Right atrium auricular region (tissue), 2 donors: ENCODE measurements at regions not wholly inside any gene's neighbourhood (a gene's known extent, or its start where the extent isn't known, plus 50 kb on each side); places are given as distances from the start of the nearest gene placed in this dataset.

Experiments used
- DNase-seq: peaks from one replicate; pipeline ENCODE4 v3.0.0-alpha.2; 2019; ENCODE audit warnings: low spot score
- H3K27ac ChIP-seq, 2 donors: fragments of 200-600 bp; sonication (generic); 1 replicate in 1 of 2; 2 replicates in 1 of 2; pipeline ENCODE4 v1.5.1; 2016 to 2019
- H3K27me3 ChIP-seq, 2 donors: fragments of 200-600 bp; sonication (generic); one replicate each; pipeline versions ENCODE4 v1.5.1 to v1.6.0; 2017 to 2019
- H3K36me3 ChIP-seq: fragments of 200-600 bp; sonication (generic); one replicate; pipeline ENCODE4 v1.5.1; 2016
- H3K4me1 ChIP-seq, 2 donors: fragments of 200-600 bp; sonication (generic); one replicate each; pipeline versions ENCODE4 v1.5.1 to v1.6.0; 2017 to 2019
- H3K4me3 ChIP-seq, 2 donors: fragments of 200-600 bp; sonication (generic); 1 replicate in 1 of 2; 2 replicates in 1 of 2; pipeline ENCODE4 v1.5.1; 2017 to 2019; ENCODE audit warnings: mild to moderate bottlenecking in 1 of 2, moderate library complexity in 1 of 2
- H3K9me3 ChIP-seq, 2 donors: fragments of 200-600 bp; sonication (generic); one replicate each; pipeline ENCODE4 v1.5.1; 2019
- CTCF ChIP-seq, 2 donors: fragments of 200-600 bp; sonication (generic); IDR thresholded peaks; one replicate each; pipeline ENCODE4 v1.5.1; 2019; ENCODE audit warnings: antibody characterized with exemption in 2 of 2

- TF ChIP-seq CTCF (IDR thresholded peaks at IDR 0.05) = no peak
- Histone ChIP-seq H3K27ac (no peak overlapping the region), H3K27me3 (no peaks in the 10 kb centered on the region), H3K36me3 (no peaks in the 10 kb centered on the region), H3K9me3 (no peaks in the 10 kb centered on the region), H3K4me3 (no peak overlapping the region), H3K4me1 (no peaks in the 10 kb centered on the region)
- no peak for DNase-seq
These were observed 1288.0 kb upstream of the ZEB2 start for GRCh38 chr2:145807968-145808367.

- H3K4me3 ChIP-seq = no peak overlapping the region
- no peak overlapping the region for H3K27ac ChIP-seq
- no peak for TF ChIP-seq CTCF (IDR thresholded peaks at IDR 0.05)
- no peaks in the 10 kb centered on the region for H3K27me3 ChIP-seq
- no peaks in the 10 kb centered on the region for H3K36me3 ChIP-seq
- DNase-seq = no peak
- no peaks in the 10 kb centered on the region for H3K9me3 ChIP-seq
- no peaks in the 10 kb centered on the region for H3K4me1 ChIP-seq
These were observed 1287.6 kb upstream of the ZEB2 start for GRCh38 chr2:145807554-145807953.

GRCh38 chr2:145806546-145806945, 1286.6 kb upstream of the ZEB2 start:
- no peaks in the 10 kb centered on the region for H3K27me3 ChIP-seq
- no peaks in the 10 kb centered on the region for H3K4me1 ChIP-seq
- no peak overlapping the region for H3K4me3 ChIP-seq
- no peaks in the 10 kb centered on the region for H3K9me3 ChIP-seq
- no peak for DNase-seq
- H3K27ac ChIP-seq = no peak overlapping the region
- TF ChIP-seq CTCF (IDR thresholded peaks at IDR 0.05) = no peak
- H3K36me3 ChIP-seq = no peaks in the 10 kb centered on the region

- Histone ChIP-seq H3K4me1 (no peaks in the 10 kb centered on the region), H3K9me3 (no peaks in the 10 kb centered on the region), H3K4me3 (no peak overlapping the region), H3K27me3 (no peaks in the 10 kb centered on the region), H3K36me3 (no peaks in the 10 kb centered on the region), H3K27ac (no peak overlapping the region)
- DNase-seq = no peak
- TF ChIP-seq CTCF (IDR thresholded peaks at IDR 0.05) = no peak
These were observed 1282.2 kb upstream of the ZEB2 start for GRCh38 chr2:145802133-145802532.

- Histone ChIP-seq H3K27me3 (no peaks in the 10 kb centered on the region), H3K4me3 (no peak overlapping the region), H3K4me1 (no peaks in the 10 kb centered on the region), H3K9me3 (no peaks in the 10 kb centered on the region), H3K36me3 (no peaks in the 10 kb centered on the region), H3K27ac (no peak overlapping the region)
- TF ChIP-seq CTCF (IDR thresholded peaks at IDR 0.05) = no peak
- no peak for DNase-seq
These were observed 1281.3 kb upstream of the ZEB2 start for GRCh38 chr2:145801210-145801609.
